Progenitor cell of endocrine pancreas (in vitro differentiated cells): ENCODE measurements at regions not wholly inside any gene's neighbourhood (a gene's known extent, or its start where the extent isn't known, plus 50 kb on each side); places are given as distances from the start of the nearest gene placed in this dataset.

Source experiments
- DNase-seq: peaks from one replicate; pipeline ENCODE4 v3.0.0; 2021; ENCODE audit warnings: low spot score; ENCODE audit not compliant: unreplicated experiment
- H3K27ac Mint-ChIP-seq: 2 replicates; pipeline ENCODE4 v1.8.0; 2021; ENCODE audit warnings: mild to moderate bottlenecking, moderate library complexity, mixed read lengths
- H3K27me3 Mint-ChIP-seq: 2 replicates; pipeline ENCODE4 v1.8.0; 2021; ENCODE audit warnings: mixed read lengths
- H3K36me3 Mint-ChIP-seq: 2 replicates; pipeline ENCODE4 v1.8.0; 2022; ENCODE audit warnings: mixed read lengths; ENCODE audit not compliant: insufficient read depth
- H3K4me1 Mint-ChIP-seq: 2 replicates; pipeline ENCODE4 v1.8.0; 2021; ENCODE audit warnings: low read depth, mixed read lengths
- H3K4me3 Mint-ChIP-seq: 2 replicates; pipeline ENCODE4 v1.8.0; 2021; ENCODE audit warnings: low read depth, mild to moderate bottlenecking, moderate library complexity, mixed read lengths
- H3K9me3 Mint-ChIP-seq: 2 replicates; pipeline ENCODE4 v1.8.0; 2021; ENCODE audit warnings: low read depth, mixed read lengths
- CTCF ChIP-seq: fragments of 200-600 bp; sonication (generic); IDR thresholded peaks from one replicate; pipeline ENCODE4 v1.5.0; 2021; ENCODE audit warnings: antibody characterized with exemption, mild to moderate bottlenecking; ENCODE audit not compliant: unreplicated experiment

- no peaks in the 10 kb centered on the region for H3K9me3 Mint-ChIP-seq
- H3K4me1 Mint-ChIP-seq, result peaks cover 7% of the 10 kb centered on the region
- H3K27me3 Mint-ChIP-seq, result no peaks in the 10 kb centered on the region
- DNase-seq, result no peak
- H3K27ac Mint-ChIP-seq, result no peak overlapping the region
- no peak for TF ChIP-seq CTCF
- no peak overlapping the region for H3K4me3 Mint-ChIP-seq
- H3K36me3 Mint-ChIP-seq, result peaks cover 12% of the 10 kb centered on the region
These were observed 110.7 kb downstream of the SIPA1L2 start for GRCh38 chr1:232519186-232519585.

GRCh38 chr1:232518349-232518748 lies 111.6 kb downstream of the SIPA1L2 start:
- Mint-ChIP-seq H3K4me1 (peaks cover 7% of the 10 kb centered on the region), H3K27me3 (no peaks in the 10 kb centered on the region), H3K27ac (no peak overlapping the region), H3K36me3 (peaks cover 17% of the 10 kb centered on the region), H3K4me3 (no peak overlapping the region), H3K9me3 (no peaks in the 10 kb centered on the region)
- no peak for DNase-seq
- TF ChIP-seq CTCF, result no peak

GRCh38 chr1:232517204-232517603 lies 112.7 kb downstream of the SIPA1L2 start:
- Mint-ChIP-seq H3K36me3 (peaks cover 19% of the 10 kb centered on the region), H3K4me1 (peaks cover 7% of the 10 kb centered on the region), H3K27ac (no peak overlapping the region), H3K27me3 (no peaks in the 10 kb centered on the region), H3K4me3 (no peak overlapping the region), H3K9me3 (no peaks in the 10 kb centered on the region)
- no peak for TF ChIP-seq CTCF
- DNase-seq, result no peak

GRCh38 chr1:232515706-232516105 lies 114.2 kb downstream of the SIPA1L2 start:
- no peaks in the 10 kb centered on the region for H3K27me3 Mint-ChIP-seq

GRCh38 chr1:232512712-232513111 lies 117.2 kb downstream of the SIPA1L2 start:
- H3K27ac Mint-ChIP-seq, result no peak overlapping the region
- DNase-seq, result no peak
- H3K27me3 Mint-ChIP-seq, result no peaks in the 10 kb centered on the region
- no peak overlapping the region for H3K4me3 Mint-ChIP-seq
- H3K9me3 Mint-ChIP-seq, result no peaks in the 10 kb centered on the region
- H3K4me1 Mint-ChIP-seq, result peaks cover 17% of the 10 kb centered on the region
- H3K36me3 Mint-ChIP-seq, result peaks cover 22% of the 10 kb centered on the region
- no peak for TF ChIP-seq CTCF

More at GRCh38 chr1:232515706-232516105, 114.2 kb downstream of the SIPA1L2 start:
- no peak for TF ChIP-seq CTCF
- no peak for DNase-seq
- no peak overlapping the region for H3K27ac Mint-ChIP-seq
- H3K9me3 Mint-ChIP-seq, result no peaks in the 10 kb centered on the region
- peaks cover 7% of the 10 kb centered on the region for H3K4me1 Mint-ChIP-seq
- H3K4me3 Mint-ChIP-seq, result no peak overlapping the region
- peaks cover 21% of the 10 kb centered on the region for H3K36me3 Mint-ChIP-seq
